Fibroblast of pulmonary artery (primary cell): ENCODE measurements at regions not wholly inside any gene's neighbourhood (a gene's known extent, or its start where the extent isn't known, plus 50 kb on each side); places are given as distances from the start of the nearest gene placed in this dataset.
"Not testable (repeated sequence)": the region's sequence is repeated elsewhere in the genome, so short reads cannot be mapped to it uniquely, and the experiment has no call there.

Source experiments
- DNase-seq: peaks from one replicate; pipeline ENCODE4 v3.0.0-alpha.2; 2010; ENCODE audit warnings: low read depth
- H3K4me3 ChIP-seq: replicated peaks from 2 replicates; pipeline ENCODE4 v1.5.1; 2011; ENCODE audit warnings: low read depth, mild to moderate bottlenecking, control low read depth, low read length, moderate library complexity
- TF ChIP-seq, protein P1 (sequence below): IDR thresholded peaks from 2 replicates; pipeline ENCODE4 v1.5.1; 2011; ENCODE audit warnings: mild to moderate bottlenecking, control low read depth, low read length, inconsistent platforms; ENCODE audit errors: missing control alignments

GRCh38 chr5:87141544-87141943, 126.1 kb upstream of the RASA1 start:
- no peak for DNase-seq
- TF ChIP-seq, protein P1, sequence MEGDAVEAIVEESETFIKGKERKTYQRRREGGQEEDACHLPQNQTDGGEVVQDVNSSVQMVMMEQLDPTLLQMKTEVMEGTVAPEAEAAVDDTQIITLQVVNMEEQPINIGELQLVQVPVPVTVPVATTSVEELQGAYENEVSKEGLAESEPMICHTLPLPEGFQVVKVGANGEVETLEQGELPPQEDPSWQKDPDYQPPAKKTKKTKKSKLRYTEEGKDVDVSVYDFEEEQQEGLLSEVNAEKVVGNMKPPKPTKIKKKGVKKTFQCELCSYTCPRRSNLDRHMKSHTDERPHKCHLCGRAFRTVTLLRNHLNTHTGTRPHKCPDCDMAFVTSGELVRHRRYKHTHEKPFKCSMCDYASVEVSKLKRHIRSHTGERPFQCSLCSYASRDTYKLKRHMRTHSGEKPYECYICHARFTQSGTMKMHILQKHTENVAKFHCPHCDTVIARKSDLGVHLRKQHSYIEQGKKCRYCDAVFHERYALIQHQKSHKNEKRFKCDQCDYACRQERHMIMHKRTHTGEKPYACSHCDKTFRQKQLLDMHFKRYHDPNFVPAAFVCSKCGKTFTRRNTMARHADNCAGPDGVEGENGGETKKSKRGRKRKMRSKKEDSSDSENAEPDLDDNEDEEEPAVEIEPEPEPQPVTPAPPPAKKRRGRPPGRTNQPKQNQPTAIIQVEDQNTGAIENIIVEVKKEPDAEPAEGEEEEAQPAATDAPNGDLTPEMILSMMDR: no peak
- H3K4me3 ChIP-seq: no peak overlapping the region

GRCh38 chr5:87145853-87146252, 121.8 kb upstream of the RASA1 start:
- peak; percentile 77 for DNase-seq
- H3K4me3 ChIP-seq: not testable (repeated sequence)

- TF ChIP-seq, protein P1: no peak
- DNase-seq: no peak
- H3K4me3 ChIP-seq: no peak overlapping the region
Observed at GRCh38 chr5:87147441-87147840, 120.2 kb upstream of the RASA1 start.

DNA sequence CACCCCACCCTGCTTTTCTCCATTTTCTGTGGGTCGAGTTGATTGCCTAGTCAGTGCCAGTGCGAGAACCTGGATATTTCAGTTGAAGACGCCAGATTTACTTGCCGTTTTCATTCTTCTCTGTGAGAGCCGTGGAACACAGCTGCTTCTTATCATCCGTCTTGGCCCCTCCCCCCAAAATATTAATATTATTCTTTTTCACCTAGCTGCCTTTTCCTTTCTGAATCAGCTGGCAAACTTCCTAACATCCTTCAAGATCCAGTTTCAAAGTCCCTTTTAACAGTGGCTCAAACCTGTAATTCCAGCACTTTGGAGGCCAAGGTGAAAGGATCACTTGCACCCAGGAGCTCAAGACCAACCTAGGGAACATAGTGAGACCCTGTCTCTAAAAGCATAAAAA, 117.1 kb upstream of the RASA1 start:
- TF ChIP-seq, protein P1: no peak
- DNase-seq: peak; percentile 24
- no peak overlapping the region for H3K4me3 ChIP-seq

GRCh38 chr5:87151547-87151946, 116.1 kb upstream of the RASA1 start:
- DNase-seq: peak; percentile 87
- no peak overlapping the region for H3K4me3 ChIP-seq
- TF ChIP-seq, protein P1: no peak

DNA sequence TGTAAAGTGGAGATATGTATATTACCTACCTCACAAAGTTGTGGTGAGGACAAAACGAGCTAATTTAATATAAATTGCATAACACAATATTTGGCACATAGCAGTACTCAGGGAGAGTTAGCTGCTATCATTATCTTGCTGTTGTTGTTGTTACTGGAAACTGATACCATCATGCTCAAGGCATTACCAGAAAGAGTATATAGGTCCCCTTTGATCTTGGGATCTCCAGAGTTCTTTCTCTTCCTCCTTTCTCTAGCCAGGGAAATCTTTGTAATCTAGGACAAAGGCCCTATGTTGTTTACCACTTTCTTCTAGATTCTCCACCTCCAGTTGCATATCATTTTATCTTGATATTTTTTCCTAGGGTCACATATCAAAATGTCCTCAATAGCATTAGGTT, 114.8 kb upstream of the RASA1 start:
- TF ChIP-seq, protein P1: no peak
- DNase-seq: no peak
- H3K4me3 ChIP-seq: no peak overlapping the region

- no peak for DNase-seq
- no peak overlapping the region for H3K4me3 ChIP-seq
- TF ChIP-seq, protein P1: no peak
Observed at GRCh38 chr5:87154191-87154590, 113.5 kb upstream of the RASA1 start.

GRCh38 chr5:87155106-87155505, 112.6 kb upstream of the RASA1 start:
- TF ChIP-seq, protein P1: no peak
- no peak for DNase-seq
- no peak overlapping the region for H3K4me3 ChIP-seq
